GM19328 (cell line): ENCODE measurements at regions not wholly inside any gene's neighbourhood (a gene's known extent, or its start where the extent isn't known, plus 50 kb on each side); places are given as distances from the start of the nearest gene placed in this dataset.
"Not testable (repeated sequence)": the region's sequence is repeated elsewhere in the genome, so short reads cannot be mapped to it uniquely, and the experiment has no call there.

Source experiments
- ATAC-seq: cut with Tn5 transposase; IDR thresholded peaks from one replicate; pipeline ENCODE4 v1.9.1; 2021; ENCODE audit warnings: mild to moderate bottlenecking, moderate library complexity; ENCODE audit not compliant: unreplicated experiment

DNA sequence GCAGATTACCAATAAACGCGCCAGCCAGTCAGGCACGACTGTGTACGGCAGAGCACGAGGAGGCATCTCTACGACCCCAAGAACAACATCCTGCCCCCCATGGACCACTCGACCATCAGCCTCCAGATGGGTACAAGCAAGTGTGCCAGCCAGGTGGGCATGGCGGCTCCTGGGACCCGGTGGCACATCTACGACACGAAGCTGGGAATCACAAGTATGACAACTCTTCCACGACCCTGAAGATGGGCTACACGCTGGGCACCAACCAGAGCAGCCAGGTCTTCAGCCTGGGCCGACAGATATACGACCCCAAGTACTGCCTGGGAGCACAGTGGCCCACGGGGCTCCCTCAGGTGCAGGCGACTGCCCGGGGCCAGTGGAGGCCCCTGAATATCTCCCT lies 217.6 kb downstream of the POTED start:
- no peak for ATAC-seq

DNA sequence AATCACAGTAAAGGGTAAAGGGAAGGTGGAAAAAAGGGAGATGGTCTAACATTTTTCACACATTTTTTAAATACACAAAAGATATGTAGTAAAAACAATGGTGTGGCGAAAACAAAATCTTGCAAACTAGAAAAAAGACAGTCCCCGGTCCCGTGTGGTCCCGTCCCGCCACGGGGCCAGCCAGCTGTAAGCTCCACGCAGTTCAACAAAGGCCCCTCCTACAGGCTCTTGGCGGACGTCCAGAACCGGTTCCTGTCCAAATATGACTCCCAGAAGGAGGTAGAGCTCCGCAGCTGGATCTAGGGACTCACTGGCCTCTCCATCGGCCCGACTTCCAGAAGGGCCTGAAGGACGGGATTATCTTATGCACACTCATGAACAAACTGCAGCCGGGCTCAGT lies 216.9 kb downstream of the POTED start:
- not testable (repeated sequence) for ATAC-seq

DNA sequence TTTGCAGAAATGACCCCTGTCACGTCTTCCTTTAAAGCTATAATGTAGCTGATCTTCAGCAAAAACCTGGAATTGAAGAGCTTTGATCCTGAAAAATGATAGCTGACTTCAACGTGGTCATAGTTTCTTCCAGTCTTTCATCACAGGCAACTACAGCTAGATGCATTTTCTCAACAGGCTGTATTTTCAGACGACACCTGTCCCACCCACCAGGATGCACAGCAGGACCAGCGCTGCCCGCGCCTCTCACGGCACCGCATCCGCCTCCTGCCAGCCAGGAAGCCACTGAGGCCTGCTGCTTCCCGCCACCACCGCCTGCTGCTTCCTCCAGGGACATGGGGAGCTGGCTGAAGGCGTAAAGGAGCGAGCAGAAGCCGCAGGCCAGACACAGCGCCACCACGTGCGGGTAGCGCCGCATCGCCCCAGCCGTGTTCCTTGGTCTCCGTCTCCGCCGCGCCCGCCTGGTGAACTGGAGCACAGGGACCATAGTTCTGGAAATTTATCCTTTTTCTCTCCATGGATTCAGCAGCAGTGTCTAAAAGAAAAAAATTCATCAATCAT lies 215.7 kb downstream of the POTED start:
- not testable (repeated sequence) for ATAC-seq

DNA sequence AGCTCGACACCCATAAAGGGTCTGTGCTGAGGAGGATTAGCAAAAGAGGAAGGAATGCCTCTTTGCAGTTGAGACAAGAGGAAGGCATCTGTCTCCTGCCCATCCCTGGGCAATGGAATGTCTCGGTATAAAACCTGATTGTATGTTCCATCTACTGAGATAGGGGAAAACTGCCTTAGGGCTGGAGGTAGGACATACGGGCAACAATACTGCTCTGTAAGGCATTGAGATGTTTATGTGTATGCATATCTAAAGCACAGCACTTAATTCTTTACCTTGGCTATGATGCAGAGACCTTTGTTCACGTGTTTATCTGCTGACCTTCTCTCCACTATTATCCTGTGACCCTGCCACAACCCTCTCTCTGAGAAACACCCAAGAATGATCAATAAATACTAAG lies 210.7 kb downstream of the POTED start:
- not testable (repeated sequence) for ATAC-seq

DNA sequence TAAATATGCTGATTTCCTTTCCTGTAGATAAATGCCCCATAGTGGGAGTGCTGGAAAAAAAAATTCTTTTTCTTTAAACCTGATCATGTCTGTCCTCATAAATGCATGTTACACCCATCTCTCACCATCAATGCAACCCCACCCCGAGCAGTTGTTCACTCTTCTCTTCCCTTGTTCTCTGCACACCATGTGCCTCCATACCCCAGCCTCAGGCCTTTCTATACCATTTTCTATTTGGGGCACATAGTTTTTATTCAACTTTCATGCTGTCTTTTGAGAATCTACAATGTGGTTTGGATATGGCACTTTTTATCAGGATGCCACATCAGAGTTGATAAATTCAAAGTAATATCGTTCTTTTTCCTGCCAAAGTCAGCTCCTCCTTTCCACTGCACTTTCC lies 202.6 kb downstream of the POTED start:
- ATAC-seq = not testable (repeated sequence)

DNA sequence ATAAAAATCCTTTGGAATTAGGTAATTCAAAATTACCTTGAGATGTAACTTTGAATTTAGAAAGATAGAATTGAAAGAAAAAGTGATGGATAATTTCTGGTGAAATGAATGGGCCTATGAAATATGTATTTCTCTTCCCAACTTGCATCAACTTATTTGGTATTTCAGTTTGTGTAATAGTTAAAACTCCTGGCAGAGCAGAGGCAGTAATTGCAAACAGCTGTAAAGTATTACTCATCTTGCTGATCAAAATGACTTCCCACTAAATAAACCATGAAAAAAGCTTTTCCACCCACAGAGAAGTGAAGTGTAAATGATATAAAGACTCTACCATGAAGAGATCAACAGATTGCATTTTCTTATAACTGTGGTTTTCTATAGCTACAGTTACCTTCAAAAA lies 201.0 kb downstream of the POTED start:
- not testable (repeated sequence) for ATAC-seq

DNA sequence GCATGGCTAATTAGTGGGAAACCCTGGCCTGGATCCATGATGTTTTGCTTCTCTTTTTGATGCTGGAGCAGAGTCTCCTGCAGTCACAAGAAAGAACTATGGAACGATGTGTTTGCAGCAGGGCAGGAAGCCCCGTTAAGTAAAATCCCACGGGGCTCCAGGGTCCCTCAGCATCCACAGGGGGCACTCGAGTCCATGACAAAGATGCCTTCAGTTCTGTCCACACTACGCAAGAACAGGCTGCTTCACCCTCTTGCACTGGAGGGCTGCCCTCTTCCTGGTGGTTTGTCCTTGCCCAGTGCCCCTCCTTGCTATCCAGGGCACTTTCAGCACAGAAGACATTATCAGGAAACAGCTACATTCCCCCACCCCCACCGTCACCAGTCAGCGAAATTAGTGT lies 196.9 kb downstream of the POTED start:
- not testable (repeated sequence) for ATAC-seq

DNA sequence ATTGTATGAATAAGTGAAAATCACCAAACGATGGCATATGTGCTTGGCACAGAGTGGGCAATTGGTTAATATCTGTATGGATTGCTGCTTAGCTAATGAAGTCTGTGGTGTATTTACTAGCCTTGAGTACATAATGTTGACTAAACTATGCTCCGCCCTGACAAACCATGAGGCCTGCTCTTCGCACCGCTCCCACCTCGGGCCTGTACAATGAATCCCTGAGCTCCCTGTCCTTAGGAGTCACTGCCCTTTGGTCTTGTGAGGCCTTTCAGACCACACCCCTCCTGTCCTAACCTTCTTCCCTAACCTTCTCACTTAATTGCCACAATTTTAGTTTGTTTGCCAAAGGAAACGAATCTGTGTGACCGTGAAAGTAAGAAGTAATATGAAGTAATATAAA lies 193.2 kb downstream of the POTED start:
- ATAC-seq = not testable (repeated sequence)
